ENCODE measurements at regions not wholly inside any gene's neighbourhood (a gene's known extent, or its start where the extent isn't known, plus 50 kb on each side); places are given as distances from the start of the nearest gene placed in this dataset.

DNA sequence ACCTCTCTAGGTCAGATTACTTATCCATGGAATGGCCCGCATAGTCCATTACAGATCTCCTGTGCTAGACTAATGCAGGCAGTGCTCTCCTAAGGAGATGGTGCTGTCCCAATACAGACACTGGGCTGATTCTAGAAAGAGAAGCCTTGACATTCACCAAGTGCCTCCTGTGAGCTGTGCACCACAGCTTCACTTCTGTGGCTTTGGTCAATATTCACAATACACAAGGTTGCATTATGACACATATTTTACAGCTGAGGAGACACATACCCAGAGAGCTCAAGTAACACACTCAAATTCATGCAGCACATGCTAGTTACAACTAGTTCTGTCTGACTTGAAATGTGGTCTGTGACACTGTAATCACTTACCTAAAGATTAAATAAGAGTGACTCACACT is 59.4 kb upstream of the LRRC8B start:
- TF ChIP-seq, protein P1, sequence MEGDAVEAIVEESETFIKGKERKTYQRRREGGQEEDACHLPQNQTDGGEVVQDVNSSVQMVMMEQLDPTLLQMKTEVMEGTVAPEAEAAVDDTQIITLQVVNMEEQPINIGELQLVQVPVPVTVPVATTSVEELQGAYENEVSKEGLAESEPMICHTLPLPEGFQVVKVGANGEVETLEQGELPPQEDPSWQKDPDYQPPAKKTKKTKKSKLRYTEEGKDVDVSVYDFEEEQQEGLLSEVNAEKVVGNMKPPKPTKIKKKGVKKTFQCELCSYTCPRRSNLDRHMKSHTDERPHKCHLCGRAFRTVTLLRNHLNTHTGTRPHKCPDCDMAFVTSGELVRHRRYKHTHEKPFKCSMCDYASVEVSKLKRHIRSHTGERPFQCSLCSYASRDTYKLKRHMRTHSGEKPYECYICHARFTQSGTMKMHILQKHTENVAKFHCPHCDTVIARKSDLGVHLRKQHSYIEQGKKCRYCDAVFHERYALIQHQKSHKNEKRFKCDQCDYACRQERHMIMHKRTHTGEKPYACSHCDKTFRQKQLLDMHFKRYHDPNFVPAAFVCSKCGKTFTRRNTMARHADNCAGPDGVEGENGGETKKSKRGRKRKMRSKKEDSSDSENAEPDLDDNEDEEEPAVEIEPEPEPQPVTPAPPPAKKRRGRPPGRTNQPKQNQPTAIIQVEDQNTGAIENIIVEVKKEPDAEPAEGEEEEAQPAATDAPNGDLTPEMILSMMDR (IDR thresholded peaks at IDR 0.05; ENCODE audit: insufficient read depth, low read length, missing control alignments): no peak
- DNase-seq (ENCODE audit: low read depth, low spot score): no peak
- POLR2A ChIA-PET: no interaction called here
- CTCF ChIA-PET: interaction anchor here (1.0 to 1.2 kb wide), 3 partner anchors 9 to 465 kb away, joined by 3 to 4 read pairs (median 3); no protein-coding TSS in a partner anchor
- H3K4me3 ChIP-seq (ENCODE audit: low read depth, low read length): no peak overlapping the region

DNA sequence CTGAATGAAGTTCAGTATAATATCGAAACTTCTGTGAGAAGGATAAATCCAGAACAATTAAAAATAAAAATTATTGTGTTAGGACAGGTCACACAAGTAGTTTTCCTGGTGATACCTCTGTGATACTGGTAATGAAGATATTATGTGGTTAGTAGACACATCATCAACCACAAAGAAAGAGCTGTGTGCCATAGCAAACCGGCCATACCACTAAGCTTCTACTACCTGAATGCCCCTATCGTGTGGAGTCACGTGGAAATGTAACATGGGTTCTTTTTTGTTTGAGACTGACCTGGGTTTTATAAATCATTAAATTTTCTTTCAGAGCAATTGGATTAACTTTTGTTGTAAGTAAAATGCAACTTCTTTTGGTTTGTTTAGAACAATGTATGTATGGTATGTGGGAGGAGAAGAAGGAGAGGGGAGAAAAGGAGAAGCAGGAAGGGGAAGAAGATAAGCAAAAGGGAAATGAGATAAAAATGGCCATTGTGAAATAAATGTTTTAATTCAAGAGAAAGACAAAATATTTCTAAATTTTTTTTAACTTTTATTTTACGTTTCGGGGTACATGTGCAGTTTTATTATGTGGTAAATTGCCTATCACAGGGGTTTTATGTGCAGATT is 58.2 kb upstream of the LRRC8B start:
- TF ChIP-seq, protein P1 (IDR thresholded peaks at IDR 0.05; ENCODE audit: insufficient read depth, low read length, missing control alignments): no peak
- H3K4me3 ChIP-seq (ENCODE audit: low read depth, low read length): no peak overlapping the region
- no peak for DNase-seq (ENCODE audit: low read depth, low spot score)
- POLR2A ChIA-PET: no interaction called here
- CTCF ChIA-PET: interaction anchor here (1.2 to 2.5 kb wide), 3 partner anchors 10 to 471 kb away, joined by 3 to 11 read pairs (median 3); no protein-coding TSS in a partner anchor

DNA sequence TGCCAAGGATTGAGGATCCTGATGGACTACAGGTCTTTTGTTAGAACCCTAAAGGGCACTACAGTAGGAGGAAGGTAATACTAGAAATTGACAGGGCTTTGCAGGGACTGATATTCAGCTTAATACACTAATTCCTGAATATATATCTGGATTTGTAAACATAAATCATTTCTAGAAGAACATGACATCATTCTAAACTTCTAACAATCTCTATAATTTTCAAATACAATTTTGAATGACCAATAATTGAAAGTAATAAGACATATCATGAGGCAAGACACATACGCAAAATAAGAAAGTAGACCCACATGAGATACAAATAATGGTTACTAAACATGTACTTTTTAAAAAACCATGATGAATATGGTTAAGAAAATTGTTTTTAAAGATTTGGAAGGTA is 52.4 kb upstream of the LRRC8B start:
- TF ChIP-seq, protein P1 (IDR thresholded peaks at IDR 0.05; ENCODE audit: insufficient read depth, low read length, missing control alignments): no peak
- no peak overlapping the region for H3K4me3 ChIP-seq (ENCODE audit: low read depth, low read length)
- DNase-seq (ENCODE audit: low read depth, low spot score): no peak
- ChIA-PET POLR2A (no interaction called here), CTCF (no interaction called here)

DNA sequence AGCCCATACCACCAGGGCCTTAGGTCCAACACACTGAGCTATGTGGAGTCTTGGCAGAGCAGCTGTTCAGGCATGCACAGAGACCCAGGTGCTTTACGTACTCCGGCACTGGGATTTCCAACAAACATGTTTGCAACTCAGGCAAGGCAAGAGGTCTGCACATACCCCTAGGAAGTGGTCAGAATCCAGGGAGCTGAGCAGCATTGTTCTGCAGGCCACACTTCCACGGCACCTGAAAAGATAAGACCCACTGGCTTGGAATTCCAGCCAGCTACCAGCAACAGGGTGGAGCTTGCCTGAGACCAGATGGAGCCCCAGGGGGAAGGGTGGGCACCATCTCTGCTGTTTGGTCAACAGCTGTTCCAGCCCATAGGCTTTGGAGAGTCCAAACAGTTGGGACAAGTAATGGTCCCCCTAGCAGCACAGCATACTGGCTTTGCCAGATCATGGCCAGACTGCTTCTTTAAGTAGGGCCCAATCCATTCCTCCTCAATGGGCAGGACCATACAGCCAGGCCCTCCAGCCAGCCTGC is 51.7 kb upstream of the LRRC8B start:
- TF ChIP-seq, protein P1 (IDR thresholded peaks at IDR 0.05; ENCODE audit: insufficient read depth, low read length, missing control alignments): no peak
- no peak for DNase-seq (ENCODE audit: low read depth, low spot score)
- H3K4me3 ChIP-seq (ENCODE audit: low read depth, low read length): no peak overlapping the region
- CTCF ChIA-PET: interaction anchor here (1.1 to 2.6 kb wide), 3 partner anchors 9 to 290 kb away, joined by 3 to 8 read pairs (median 7); no protein-coding TSS in a partner anchor
- POLR2A ChIA-PET: interaction anchor here (0.5 kb wide), 1 partner anchor 518 kb away, joined by 3 read pairs; no protein-coding TSS in a partner anchor
